Stomach (tissue), 4 donors: ENCODE measurements at regions not wholly inside any gene's neighbourhood (a gene's known extent, or its start where the extent isn't known, plus 50 kb on each side); places are given as distances from the start of the nearest gene placed in this dataset.

ENCODE experiments used
- CTCF ChIP-seq, 7 experiments: fragments of 450-650 bp in 4 of 7; fragments of 200-600 bp in 3 of 7; sonication (generic) in 3 of 7; IDR thresholded peaks; one replicate each; pipeline ENCODE4 v1.5.1; 2016 to 2019; ENCODE audit warnings: antibody characterized with exemption in 7 of 7, control low read depth in 2 of 7, mild to moderate bottlenecking in 1 of 7
- EP300 ChIP-seq: sonication (generic); formaldehyde crosslinking; IDR thresholded peaks from one replicate; pipeline ENCODE4 v1.6.1; 2017; ENCODE audit warnings: antibody characterized with exemption
- POLR2A ChIP-seq, 4 donors: fragments of 450-650 bp; IDR thresholded peaks; one replicate each; pipeline ENCODE4 v1.6.1; 2016; ENCODE audit warnings: antibody characterized with exemption in 4 of 4, control low read depth in 2 of 4, mild to moderate bottlenecking in 1 of 4, moderate library complexity in 1 of 4
- POLR2AphosphoS5 ChIP-seq, 3 donors: sonication (generic); formaldehyde crosslinking; IDR thresholded peaks; one replicate each; pipeline ENCODE4 v1.6.1; 2016; ENCODE audit warnings: antibody characterized with exemption in 3 of 3

GRCh38 chr5:2125901-2126265 lies 243.2 kb upstream of the IRX4 start:
- TF ChIP-seq POLR2A (IDR thresholded peaks at IDR 0.05) (no peak), CTCF (IDR thresholded peaks at IDR 0.05) (no peak), POLR2AphosphoS5 (IDR thresholded peaks at IDR 0.05) (no peak), EP300 (no peak)
